Nephron (organoid): ENCODE measurements at regions not wholly inside any gene's neighbourhood (a gene's known extent, or its start where the extent isn't known, plus 50 kb on each side); places are given as distances from the start of the nearest gene placed in this dataset.
A peak's percentile ranks its signal among the peaks of the same experiment; 100 is the strongest.

ENCODE experiments used
- H3K27ac Mint-ChIP-seq, 3 experiments: 2 replicates each; pipeline ENCODE4 v1.8.0; 2020; ENCODE audit warnings: mixed read lengths in 3 of 3, mild to moderate bottlenecking in 2 of 3, moderate library complexity in 1 of 3
- H3K27me3 Mint-ChIP-seq: 2 replicates; pipeline ENCODE4 v1.8.0; 2021; ENCODE audit warnings: low read depth, mild to moderate bottlenecking, moderate library complexity, mixed read lengths
- H3K36me3 Mint-ChIP-seq: 2 replicates; pipeline ENCODE4 v1.8.0; 2020; ENCODE audit warnings: low read depth, mixed read lengths
- H3K4me1 Mint-ChIP-seq: 2 replicates; pipeline ENCODE4 v1.8.0; 2020; ENCODE audit warnings: mixed read lengths
- H3K4me3 Mint-ChIP-seq, 3 experiments: 2 replicates each; pipeline ENCODE4 v1.8.0; 2020; ENCODE audit warnings: mild to moderate bottlenecking in 3 of 3, mixed read lengths in 3 of 3, moderate library complexity in 2 of 3
- H3K9me3 Mint-ChIP-seq: 2 replicates; pipeline ENCODE4 v1.8.0; 2020; ENCODE audit warnings: mixed read lengths
- TF ChIP-seq, protein P1 (sequence below), 3 experiments: fragments of 200-600 bp; sonication (generic); IDR thresholded peaks; one replicate each; pipeline ENCODE4 v1.5.0; 2021; ENCODE audit warnings: antibody characterized with exemption in 3 of 3; ENCODE audit not compliant: unreplicated experiment in 3 of 3

DNA sequence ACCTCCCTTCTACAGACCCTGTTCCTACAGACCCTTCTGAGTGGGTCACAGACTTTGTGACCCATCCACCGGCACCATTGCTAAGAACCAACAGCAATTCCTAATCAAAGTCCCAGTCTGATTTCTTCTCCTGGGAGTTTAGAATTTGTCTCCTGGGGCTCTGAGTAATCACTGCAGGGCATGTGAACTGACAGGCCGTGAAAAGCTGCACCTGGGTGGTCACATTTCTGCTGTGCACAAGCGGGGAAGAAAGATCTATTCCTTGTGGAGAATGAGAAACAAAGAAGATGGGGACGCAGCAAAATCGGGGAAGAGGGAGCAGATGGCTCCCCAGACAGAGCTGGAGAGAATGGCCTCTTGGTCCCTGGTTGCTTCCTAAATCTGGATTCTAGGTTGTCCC, 151.0 kb downstream of the ARL4C start:
- H3K4me3 Mint-ChIP-seq = no peak overlapping the region
- TF ChIP-seq, protein P1, sequence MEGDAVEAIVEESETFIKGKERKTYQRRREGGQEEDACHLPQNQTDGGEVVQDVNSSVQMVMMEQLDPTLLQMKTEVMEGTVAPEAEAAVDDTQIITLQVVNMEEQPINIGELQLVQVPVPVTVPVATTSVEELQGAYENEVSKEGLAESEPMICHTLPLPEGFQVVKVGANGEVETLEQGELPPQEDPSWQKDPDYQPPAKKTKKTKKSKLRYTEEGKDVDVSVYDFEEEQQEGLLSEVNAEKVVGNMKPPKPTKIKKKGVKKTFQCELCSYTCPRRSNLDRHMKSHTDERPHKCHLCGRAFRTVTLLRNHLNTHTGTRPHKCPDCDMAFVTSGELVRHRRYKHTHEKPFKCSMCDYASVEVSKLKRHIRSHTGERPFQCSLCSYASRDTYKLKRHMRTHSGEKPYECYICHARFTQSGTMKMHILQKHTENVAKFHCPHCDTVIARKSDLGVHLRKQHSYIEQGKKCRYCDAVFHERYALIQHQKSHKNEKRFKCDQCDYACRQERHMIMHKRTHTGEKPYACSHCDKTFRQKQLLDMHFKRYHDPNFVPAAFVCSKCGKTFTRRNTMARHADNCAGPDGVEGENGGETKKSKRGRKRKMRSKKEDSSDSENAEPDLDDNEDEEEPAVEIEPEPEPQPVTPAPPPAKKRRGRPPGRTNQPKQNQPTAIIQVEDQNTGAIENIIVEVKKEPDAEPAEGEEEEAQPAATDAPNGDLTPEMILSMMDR (IDR thresholded peaks at IDR 0.05; ENCODE audit: unreplicated experiment in 3 of 3) = no peak
- peak overlapping the region in 1 of 3 experiments; percentile 38 for H3K27ac Mint-ChIP-seq
- no peaks in the 10 kb centered on the region for H3K4me1 Mint-ChIP-seq
- H3K36me3 Mint-ChIP-seq = no peaks in the 10 kb centered on the region
- peaks cover 4% of the 10 kb centered on the region for H3K9me3 Mint-ChIP-seq
- no peaks in the 10 kb centered on the region for H3K27me3 Mint-ChIP-seq

DNA sequence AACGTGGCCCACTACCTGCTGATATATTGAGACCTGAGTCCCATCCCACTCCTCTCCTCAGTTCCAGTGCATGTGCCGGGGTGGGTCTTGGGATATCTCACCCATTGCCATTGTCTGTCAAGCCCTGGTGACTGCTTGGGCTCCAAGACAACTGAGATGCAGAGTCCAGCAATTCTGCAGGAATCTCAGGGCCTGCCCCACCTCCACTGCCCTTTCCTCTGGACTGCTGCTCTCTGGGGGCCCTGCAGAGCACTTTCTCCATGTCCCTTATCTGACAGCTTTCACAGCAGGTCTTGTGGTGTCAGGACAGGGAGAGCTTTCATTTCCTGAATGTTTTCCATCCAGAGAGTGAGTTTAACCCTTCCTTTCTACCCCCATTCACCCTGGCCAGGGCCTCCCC, 152.9 kb downstream of the ARL4C start:
- H3K27me3 Mint-ChIP-seq = no peaks in the 10 kb centered on the region
- no peaks in the 10 kb centered on the region for H3K4me1 Mint-ChIP-seq
- no peak overlapping the region for H3K4me3 Mint-ChIP-seq
- H3K36me3 Mint-ChIP-seq = peaks cover 3% of the 10 kb centered on the region
- peaks cover 4% of the 10 kb centered on the region for H3K9me3 Mint-ChIP-seq
- TF ChIP-seq, protein P1 (IDR thresholded peaks at IDR 0.05; ENCODE audit: unreplicated experiment in 3 of 3) = no peak
- H3K27ac Mint-ChIP-seq = no peak overlapping the region

DNA sequence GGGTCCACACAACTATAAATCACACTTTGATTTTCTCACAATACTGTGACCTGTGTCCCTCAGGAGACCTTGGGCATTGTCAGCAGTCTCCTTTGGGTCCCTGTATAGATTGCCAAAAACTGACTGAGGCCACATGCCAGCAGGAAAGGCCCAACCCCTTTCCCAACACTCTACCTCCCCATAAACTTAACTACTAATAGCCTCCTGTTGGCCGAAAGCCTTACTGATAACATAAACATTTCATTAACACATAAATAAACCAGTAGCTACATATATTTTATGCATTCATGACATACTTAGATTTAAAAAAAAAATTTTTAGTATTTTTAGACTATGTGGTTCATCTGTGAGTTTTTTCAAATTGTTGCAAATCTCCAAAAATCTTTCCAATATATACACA, 153.5 kb downstream of the ARL4C start:
- no peaks in the 10 kb centered on the region for H3K27me3 Mint-ChIP-seq
- peaks cover 3% of the 10 kb centered on the region for H3K36me3 Mint-ChIP-seq
- no peak overlapping the region for H3K27ac Mint-ChIP-seq
- H3K9me3 Mint-ChIP-seq = peaks cover 7% of the 10 kb centered on the region
- H3K4me1 Mint-ChIP-seq = no peaks in the 10 kb centered on the region
- TF ChIP-seq, protein P1 (IDR thresholded peaks at IDR 0.05; ENCODE audit: unreplicated experiment in 3 of 3) = no peak
- no peak overlapping the region for H3K4me3 Mint-ChIP-seq

DNA sequence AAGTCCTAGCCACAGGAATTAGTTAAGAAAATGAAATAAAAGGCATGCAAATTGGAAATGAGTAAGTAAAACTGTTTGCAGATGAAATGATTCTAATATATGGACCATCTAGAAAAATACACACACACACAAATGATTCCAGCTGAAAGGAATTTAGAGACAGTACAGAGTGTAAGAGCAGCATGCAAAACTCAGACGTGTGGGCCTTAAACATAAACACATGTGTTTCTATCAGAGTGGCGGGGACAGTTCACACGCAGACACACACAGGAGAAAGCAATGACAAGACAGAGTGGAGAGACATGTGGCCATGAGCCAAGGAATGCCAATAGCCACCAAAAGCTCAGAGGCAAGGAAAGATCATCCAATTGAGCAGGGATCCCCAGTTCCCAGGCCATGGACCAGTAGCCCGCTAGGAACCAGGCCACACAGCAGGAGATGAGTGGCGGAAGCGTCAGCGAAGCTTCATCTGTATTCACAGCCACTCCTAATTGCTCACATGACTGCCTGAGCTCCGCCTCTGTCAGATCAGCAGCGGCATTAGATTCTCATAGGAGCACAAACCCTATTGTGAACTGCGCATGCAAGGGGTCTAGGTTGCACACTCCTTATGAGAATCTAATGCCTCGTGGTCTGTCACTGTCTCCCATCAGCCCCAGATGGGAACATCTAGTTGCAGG, 155.4 kb downstream of the ARL4C start:
- H3K36me3 Mint-ChIP-seq = peaks cover 3% of the 10 kb centered on the region
- H3K9me3 Mint-ChIP-seq = peaks cover 7% of the 10 kb centered on the region
- no peak overlapping the region for H3K4me3 Mint-ChIP-seq
- H3K27me3 Mint-ChIP-seq = peaks cover 4% of the 10 kb centered on the region
- no peak overlapping the region for H3K27ac Mint-ChIP-seq
- TF ChIP-seq, protein P1 (IDR thresholded peaks at IDR 0.05; ENCODE audit: unreplicated experiment in 3 of 3) = no peak
- no peaks in the 10 kb centered on the region for H3K4me1 Mint-ChIP-seq

DNA sequence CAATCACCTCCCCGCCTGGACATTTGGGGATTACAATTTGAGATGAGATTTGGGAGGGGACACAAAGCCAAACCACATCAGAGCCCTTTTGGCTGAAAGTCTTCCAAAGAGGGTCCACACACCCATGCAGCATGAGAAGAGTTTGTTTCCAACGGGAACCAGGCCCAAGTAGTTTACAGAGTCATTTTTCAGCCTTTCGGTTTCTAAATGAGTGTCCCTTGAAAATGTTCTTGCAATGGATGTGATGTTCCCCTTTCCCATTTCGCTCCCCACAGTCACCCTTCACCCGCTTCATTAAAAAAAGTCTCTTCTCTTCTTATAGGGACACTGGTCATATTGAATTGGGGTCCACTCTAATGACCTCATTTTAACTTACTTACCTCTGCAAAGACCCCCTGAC, 157.4 kb downstream of the ARL4C start:
- TF ChIP-seq, protein P1 (IDR thresholded peaks at IDR 0.05; ENCODE audit: unreplicated experiment in 3 of 3) = no peak
- Mint-ChIP-seq H3K9me3 (peaks cover 7% of the 10 kb centered on the region), H3K27ac (no peak overlapping the region), H3K27me3 (peaks cover 10% of the 10 kb centered on the region), H3K36me3 (peaks cover 3% of the 10 kb centered on the region), H3K4me1 (peaks cover 11% of the 10 kb centered on the region), H3K4me3 (no peak overlapping the region)

DNA sequence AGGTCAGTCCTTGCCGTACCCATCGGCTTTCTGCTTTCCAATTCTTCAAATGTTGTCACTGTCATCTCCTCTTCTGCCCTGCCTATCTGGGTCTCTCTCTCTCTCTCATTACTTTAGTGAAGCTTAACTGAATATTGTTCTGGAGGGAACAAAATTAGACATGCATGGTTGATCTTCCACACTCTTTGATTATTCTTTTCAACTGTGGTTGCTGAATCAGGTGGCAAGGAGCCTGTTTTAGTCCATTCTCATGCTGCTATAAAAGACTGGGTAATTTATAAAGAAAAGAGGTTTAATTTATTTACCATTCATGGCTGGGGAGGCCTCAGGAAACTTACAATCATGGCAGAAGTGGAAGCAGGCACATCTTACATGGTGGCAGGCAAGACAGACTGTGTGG, 157.9 kb downstream of the ARL4C start:
- Mint-ChIP-seq H3K9me3 (peaks cover 7% of the 10 kb centered on the region), H3K4me3 (no peak overlapping the region), H3K27ac (no peak overlapping the region), H3K36me3 (peaks cover 3% of the 10 kb centered on the region), H3K4me1 (peaks cover 15% of the 10 kb centered on the region), H3K27me3 (peaks cover 10% of the 10 kb centered on the region)
- TF ChIP-seq, protein P1 (IDR thresholded peaks at IDR 0.05; ENCODE audit: unreplicated experiment in 3 of 3) = no peak
